SK-N-MC (cell line): ENCODE measurements at regions not wholly inside any gene's neighbourhood (a gene's known extent, or its start where the extent isn't known, plus 50 kb on each side); places are given as distances from the start of the nearest gene placed in this dataset.

Experiments
- DNase-seq: peaks from one replicate; pipeline ENCODE4 v3.0.0-alpha.2; 2011; ENCODE audit warnings: low read depth, low spot score
- H3K27ac ChIP-seq: fragments of 200-600 bp; sonication (generic); 2 replicates; pipeline ENCODE4 v1.5.1; 2016; ENCODE audit warnings: mixed run types
- H3K36me3 ChIP-seq: fragments of 200-600 bp; sonication (generic); 2 replicates; pipeline ENCODE4 v1.6.1; 2017; ENCODE audit warnings: antibody characterized with exemption, low read length, mixed read lengths; ENCODE audit not compliant: insufficient read depth
- H3K4me3 ChIP-seq: fragments of 200-600 bp; sonication (generic); 2 replicates; pipeline ENCODE4 v1.5.1; 2016
- H3K9ac ChIP-seq: fragments of 200-600 bp; sonication (generic); 2 replicates; pipeline ENCODE4 v1.8.0; 2017; ENCODE audit warnings: mixed run types, mixed read lengths; ENCODE audit not compliant: insufficient read length
- H3K9me3 ChIP-seq: fragments of 200-600 bp; sonication (generic); 2 replicates; pipeline ENCODE4 v1.6.1; 2017; ENCODE audit warnings: low read depth, mild to moderate bottlenecking, antibody characterized with exemption, low read length, moderate library complexity, mixed read lengths
- EZH2 ChIP-seq: fragments of 200-600 bp; sonication (generic); IDR thresholded peaks from one replicate; pipeline ENCODE4 v1.6.1; 2017; ENCODE audit warnings: antibody characterized with exemption
- FOXP2 ChIP-seq: optimal IDR thresholded peaks from 2 replicates; pipeline ENCODE3; 2011; ENCODE audit warnings: mild to moderate bottlenecking, moderate library complexity; ENCODE audit not compliant: insufficient read depth; ENCODE audit errors: extremely low read length, control extremely low read depth
- POLR2AphosphoS5 ChIP-seq: IDR thresholded peaks from 2 replicates; pipeline ENCODE4 v1.6.1; 2012; ENCODE audit warnings: mild to moderate bottlenecking, low read depth, low read length, borderline replicate concordance

DNA sequence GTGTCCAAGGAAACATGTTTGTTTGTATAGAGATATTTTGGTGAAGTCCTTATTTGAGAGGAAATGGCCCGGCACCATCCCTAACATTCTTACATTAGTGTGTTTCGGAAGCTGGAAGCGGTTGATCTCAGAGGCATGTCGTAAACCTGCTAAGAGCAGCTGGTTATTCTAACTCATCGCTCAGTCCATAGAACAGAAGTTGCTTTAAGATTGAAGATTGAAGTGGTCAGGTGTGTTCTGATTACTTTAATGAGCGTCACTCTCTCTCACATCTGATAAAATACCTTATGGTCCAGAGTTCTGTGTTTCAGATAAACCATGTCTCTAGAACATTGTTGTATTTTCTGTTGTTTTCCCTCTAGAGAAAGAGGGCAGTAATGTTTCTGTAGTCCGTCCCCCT, 60.2 kb upstream of the FLT1 start:
- no peak overlapping the region for H3K9ac ChIP-seq
- no peaks in the 10 kb centered on the region for H3K36me3 ChIP-seq
- no peak overlapping the region for H3K27ac ChIP-seq
- H3K4me3 ChIP-seq: no peak overlapping the region
- no peak for TF ChIP-seq EZH2
- TF ChIP-seq FOXP2: no peak
- TF ChIP-seq POLR2AphosphoS5: no peak
- no peak for DNase-seq
- H3K9me3 ChIP-seq: no peaks in the 10 kb centered on the region

DNA sequence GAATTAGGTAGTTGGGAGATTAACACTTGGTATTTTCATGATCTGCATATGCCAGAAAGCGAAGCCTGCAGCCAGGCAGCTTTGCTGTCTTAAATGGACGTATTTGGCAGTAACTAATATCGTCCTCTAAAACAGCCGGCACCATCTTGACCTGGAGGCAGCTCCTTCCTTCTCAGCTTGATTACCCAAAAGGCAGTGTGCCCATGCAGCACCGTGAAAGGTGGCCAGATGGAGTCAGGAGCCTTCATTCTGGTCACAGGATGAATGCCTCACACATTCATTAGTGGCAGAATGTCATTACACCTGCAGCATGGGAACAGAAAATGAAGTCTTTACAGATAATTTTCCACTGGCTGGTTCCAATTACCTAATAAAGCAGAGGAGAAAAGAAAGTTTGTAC, 59.0 kb upstream of the FLT1 start:
- TF ChIP-seq POLR2AphosphoS5 (no peak), EZH2 (no peak), FOXP2 (no peak)
- Histone ChIP-seq H3K4me3 (no peak overlapping the region), H3K9ac (no peak overlapping the region), H3K27ac (no peak overlapping the region), H3K36me3 (no peaks in the 10 kb centered on the region), H3K9me3 (no peaks in the 10 kb centered on the region)
- no peak for DNase-seq

DNA sequence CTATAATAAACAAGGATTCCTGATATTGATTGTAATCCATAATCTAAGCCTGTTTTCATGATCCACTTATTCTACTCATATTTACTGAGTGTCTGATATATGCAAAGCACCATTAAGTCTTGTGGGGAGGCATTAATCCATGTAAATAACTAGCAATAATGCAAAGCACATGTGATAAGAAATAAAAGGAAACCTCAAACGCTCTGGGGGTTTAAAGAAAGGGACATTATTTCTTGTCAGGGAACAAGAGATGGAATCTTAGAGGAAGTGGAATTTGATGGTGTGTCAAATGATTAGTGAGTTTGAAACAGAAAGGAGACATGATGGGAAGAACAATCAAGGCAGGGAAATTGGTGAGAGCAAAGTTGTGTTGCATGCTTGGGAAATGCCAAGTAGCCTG, 57.4 kb upstream of the FLT1 start:
- TF ChIP-seq POLR2AphosphoS5: peak; percentile 45; the same call in 1 of the 2 replicates
- TF ChIP-seq EZH2: no peak
- TF ChIP-seq FOXP2: peak; percentile 93
- peak overlapping the region; percentile 81 for H3K27ac ChIP-seq

DNA sequence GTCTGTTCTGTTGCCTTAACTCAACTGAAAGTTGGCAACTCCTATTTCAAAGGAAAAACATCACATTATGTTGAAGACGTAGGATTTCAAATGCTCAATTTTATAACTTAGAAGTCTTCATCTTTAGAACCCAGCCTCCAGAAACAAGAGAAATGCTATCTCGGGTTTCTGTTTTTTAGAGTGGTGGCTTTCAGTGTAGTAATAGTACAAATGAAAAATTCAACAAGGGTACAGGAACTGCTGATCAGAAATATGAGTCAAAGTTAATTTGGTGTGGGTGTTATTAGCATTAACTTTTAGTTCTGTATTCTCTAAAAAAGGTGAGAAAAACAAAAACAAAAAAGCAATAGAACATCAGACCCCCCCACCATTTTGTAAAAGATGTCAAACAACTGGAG, 56.6 kb upstream of the FLT1 start:
- DNase-seq: no peak
- Histone ChIP-seq H3K9me3 (no peaks in the 10 kb centered on the region), H3K4me3 (no peak overlapping the region), H3K36me3 (no peaks in the 10 kb centered on the region), H3K9ac (no peak overlapping the region), H3K27ac (peak overlapping the region; percentile 81; the same call in 1 of the 2 replicates)
- TF ChIP-seq FOXP2: no peak
- no peak for TF ChIP-seq POLR2AphosphoS5
- no peak for TF ChIP-seq EZH2

More for the DNA sequence above, 57.4 kb upstream of the FLT1 start:
- no peaks in the 10 kb centered on the region for H3K9me3 ChIP-seq
- no peak overlapping the region for H3K9ac ChIP-seq
- H3K4me3 ChIP-seq: peak overlapping the region; percentile 25
- H3K36me3 ChIP-seq: no peaks in the 10 kb centered on the region
- peak; percentile 66 for DNase-seq

DNA sequence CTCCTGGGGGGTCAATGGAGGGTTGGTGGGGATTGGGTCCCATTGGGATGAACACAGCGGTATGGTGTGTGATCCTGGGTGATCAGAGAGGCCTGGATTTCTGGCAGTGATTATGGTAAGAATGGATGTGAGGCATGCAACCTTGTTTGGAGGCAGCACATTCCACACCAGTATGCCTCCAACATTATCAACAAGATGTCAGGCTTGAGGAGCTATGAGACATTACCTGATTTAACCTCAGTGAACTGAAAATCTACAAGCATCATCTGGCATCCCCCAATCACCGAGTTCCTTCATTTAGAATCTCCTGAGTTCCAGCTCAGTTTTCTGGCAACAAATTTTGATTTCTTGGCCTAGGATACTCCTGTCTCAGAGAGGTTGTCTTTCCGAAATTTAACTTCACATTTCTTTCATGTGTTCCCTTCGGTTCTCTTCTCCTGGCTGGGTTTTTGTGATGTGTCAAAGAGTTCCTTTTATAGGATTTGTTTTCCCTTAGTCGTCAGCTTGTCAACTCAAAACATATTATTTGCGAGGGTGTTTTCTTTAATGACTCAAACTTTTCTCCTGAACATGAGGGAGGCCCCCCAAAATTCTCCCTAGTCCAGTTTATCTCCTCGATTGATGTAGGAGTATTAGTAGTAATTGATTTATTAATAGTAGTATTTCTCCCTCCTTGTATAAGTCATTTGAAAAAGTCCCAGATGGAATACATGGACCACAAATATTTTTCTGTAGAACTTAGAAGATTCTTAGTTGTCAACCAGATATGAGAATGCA, 56.0 kb upstream of the FLT1 start:
- TF ChIP-seq POLR2AphosphoS5 (no peak), FOXP2 (no peak), EZH2 (no peak)
- no peaks in the 10 kb centered on the region for H3K9me3 ChIP-seq
- DNase-seq: no peak
- H3K36me3 ChIP-seq: no peaks in the 10 kb centered on the region
- peak overlapping the region; percentile 81; the same call in 1 of the 2 replicates for H3K27ac ChIP-seq
- no peak overlapping the region for H3K4me3 ChIP-seq
- H3K9ac ChIP-seq: no peak overlapping the region

DNA sequence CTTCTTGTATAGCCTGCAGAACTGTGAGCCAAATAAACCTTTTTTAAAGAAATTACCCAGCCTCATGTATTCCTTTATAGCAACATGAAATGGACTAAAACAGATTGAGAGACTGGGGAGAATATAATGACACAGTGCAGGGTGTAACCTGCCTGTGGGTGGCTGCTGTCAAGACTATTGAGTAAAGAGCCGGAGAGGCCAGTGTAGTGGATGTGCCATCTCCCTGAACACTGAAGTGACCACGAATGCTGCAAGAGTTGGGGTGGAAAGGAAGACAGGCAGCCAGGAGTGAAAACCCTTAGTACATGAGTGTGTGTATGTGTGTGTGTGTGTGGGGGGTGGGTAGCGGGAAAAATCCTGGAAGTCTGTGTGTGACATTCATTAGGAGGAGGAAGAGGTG, 55.2 kb upstream of the FLT1 start:
- TF ChIP-seq POLR2AphosphoS5: no peak
- no peak for TF ChIP-seq EZH2
- TF ChIP-seq FOXP2: no peak
- DNase-seq: no peak
- H3K4me3 ChIP-seq: no peak overlapping the region
- H3K9me3 ChIP-seq: no peaks in the 10 kb centered on the region
- no peak overlapping the region for H3K9ac ChIP-seq
- H3K36me3 ChIP-seq: no peaks in the 10 kb centered on the region
- no peak overlapping the region for H3K27ac ChIP-seq

DNA sequence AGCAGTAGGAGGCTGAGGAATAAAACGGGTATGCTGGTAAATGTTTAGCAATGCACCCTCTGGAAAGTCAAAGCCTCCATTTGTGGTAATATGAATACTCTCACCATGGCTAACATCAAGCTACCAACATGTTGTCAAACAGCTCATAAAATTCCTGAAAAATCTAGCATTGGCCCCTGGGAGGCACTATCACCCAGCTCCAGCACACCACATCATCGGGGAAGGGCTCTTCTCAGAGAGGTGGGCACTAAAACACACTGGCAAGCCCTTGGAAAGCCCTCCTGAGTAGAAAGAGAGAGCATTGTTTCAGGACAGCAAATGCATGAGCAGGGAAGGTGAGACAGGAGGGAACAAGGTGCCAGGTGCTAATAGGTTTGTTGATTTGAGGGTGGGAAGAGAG, 53.9 kb upstream of the FLT1 start:
- H3K9me3 ChIP-seq: no peaks in the 10 kb centered on the region
- no peak overlapping the region for H3K27ac ChIP-seq
- DNase-seq: no peak
- no peak overlapping the region for H3K9ac ChIP-seq
- TF ChIP-seq FOXP2 (no peak), POLR2AphosphoS5 (no peak), EZH2 (no peak)
- H3K36me3 ChIP-seq: no peaks in the 10 kb centered on the region
- H3K4me3 ChIP-seq: no peak overlapping the region

DNA sequence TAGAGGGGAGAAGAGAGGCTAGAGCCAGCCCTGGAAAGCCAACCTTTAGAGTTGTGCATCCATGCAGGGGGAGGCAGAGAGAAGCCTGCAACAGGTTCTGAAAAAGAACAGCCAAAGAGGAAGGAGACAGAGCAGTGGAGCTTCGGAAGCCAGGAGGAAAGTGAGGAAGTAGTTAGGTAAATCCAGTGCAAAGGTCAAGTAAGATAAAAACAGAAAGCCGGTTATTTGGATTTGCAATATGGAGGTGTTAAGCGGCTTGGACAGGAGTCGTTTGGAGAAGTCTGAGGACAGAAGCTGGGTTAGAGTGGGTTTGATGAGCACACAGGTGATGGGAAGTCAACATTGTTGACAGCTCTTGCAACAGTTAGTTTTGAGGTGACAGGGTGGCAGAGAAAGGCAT, 53.5 kb upstream of the FLT1 start:
- H3K4me3 ChIP-seq: no peak overlapping the region
- H3K9ac ChIP-seq: no peak overlapping the region
- no peaks in the 10 kb centered on the region for H3K36me3 ChIP-seq
- TF ChIP-seq POLR2AphosphoS5 (no peak), EZH2 (no peak), FOXP2 (no peak)
- H3K9me3 ChIP-seq: no peaks in the 10 kb centered on the region
- DNase-seq: no peak
- no peak overlapping the region for H3K27ac ChIP-seq

DNA sequence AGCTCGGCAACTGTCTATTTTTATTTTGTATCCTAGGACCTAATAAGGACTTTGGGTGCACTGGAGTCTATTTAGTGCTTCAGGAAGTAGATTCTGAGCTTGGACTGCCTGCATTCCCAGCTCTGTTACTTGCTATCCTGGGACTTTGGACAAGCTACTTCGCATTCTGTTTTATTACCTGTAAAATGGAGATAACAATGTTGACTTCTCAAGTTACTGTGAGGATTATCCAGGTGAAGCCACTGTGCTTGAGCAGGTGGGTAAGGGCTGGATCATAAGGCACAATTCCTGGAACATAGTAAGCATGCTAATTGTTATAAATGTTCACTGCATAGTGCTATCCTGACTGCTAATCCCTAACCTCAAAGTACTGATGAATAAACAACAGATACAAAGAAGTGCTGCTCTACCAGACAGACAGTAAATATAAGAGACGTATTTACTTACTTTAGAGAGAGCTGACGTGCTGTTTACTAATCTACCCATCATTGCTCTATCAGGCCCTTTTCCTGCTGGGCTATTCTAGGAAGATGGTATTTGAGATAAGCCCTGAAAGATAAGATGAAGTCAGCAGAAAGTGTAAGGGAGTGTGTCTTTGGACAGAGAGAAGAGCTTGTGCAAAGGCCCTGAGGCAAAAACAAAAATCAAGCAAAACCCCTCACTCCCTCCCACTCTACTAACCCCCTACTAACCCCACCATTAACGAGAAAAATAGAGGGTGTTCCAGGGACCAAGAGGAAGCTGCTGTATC, 50.8 kb upstream of the FLT1 start:
- TF ChIP-seq FOXP2: no peak
- TF ChIP-seq POLR2AphosphoS5: no peak
- TF ChIP-seq EZH2: no peak
- H3K9ac ChIP-seq: no peak overlapping the region
- H3K27ac ChIP-seq: no peak overlapping the region
- no peaks in the 10 kb centered on the region for H3K36me3 ChIP-seq
- no peak for DNase-seq
- no peaks in the 10 kb centered on the region for H3K9me3 ChIP-seq
- H3K4me3 ChIP-seq: no peak overlapping the region
